Ishikawa (cell line): ENCODE measurements at regions not wholly inside any gene's neighbourhood (a gene's known extent, or its start where the extent isn't known, plus 50 kb on each side); places are given as distances from the start of the nearest gene placed in this dataset.

Source experiments
- CEBPB ChIP-seq: IDR thresholded peaks from 2 replicates; pipeline ENCODE4 v1.6.1; 2012
- CREB1 ChIP-seq: IDR thresholded peaks from 2 replicates; pipeline ENCODE4 v1.6.1; 2012; ENCODE audit warnings: low read depth
- EGR1 ChIP-seq: IDR thresholded peaks from 2 replicates; pipeline ENCODE4 v1.6.1; 2012
- EP300 ChIP-seq: IDR thresholded peaks from 2 replicates; pipeline ENCODE4 v1.6.1; 2012; ENCODE audit warnings: borderline replicate concordance
- FOXM1 ChIP-seq: IDR thresholded peaks from 2 replicates; pipeline ENCODE4 v1.6.1; 2012; ENCODE audit warnings: low read depth, borderline replicate concordance
- NFIC ChIP-seq: IDR thresholded peaks from 2 replicates; pipeline ENCODE4 v1.6.1; 2012
- RAD21 ChIP-seq: IDR thresholded peaks from 2 replicates; pipeline ENCODE4 v1.6.1; 2012; ENCODE audit warnings: low read depth
- REST ChIP-seq: IDR thresholded peaks from 2 replicates; pipeline ENCODE4 v1.6.1; 2012; ENCODE audit warnings: low read depth, mild to moderate bottlenecking
- TAF1 ChIP-seq: IDR thresholded peaks from 2 replicates; pipeline ENCODE4 v1.6.1; 2012; ENCODE audit warnings: low read depth, mild to moderate bottlenecking
- TCF12 ChIP-seq: IDR thresholded peaks from 2 replicates; pipeline ENCODE4 v1.6.1; 2012; ENCODE audit warnings: low read depth
- TEAD4 ChIP-seq: IDR thresholded peaks from 2 replicates; pipeline ENCODE4 v1.6.1; 2012
- YY1 ChIP-seq: IDR thresholded peaks from 2 replicates; pipeline ENCODE4 v1.6.1; 2012; ENCODE audit warnings: low read depth
- ZBTB7A ChIP-seq: IDR thresholded peaks from 2 replicates; pipeline ENCODE4 v1.6.1; 2012; ENCODE audit warnings: low read depth
- TF ChIP-seq, protein P1 (sequence below): IDR thresholded peaks from 2 replicates; pipeline ENCODE4 v1.6.1; 2012
- TF ChIP-seq, protein P2 (sequence below): IDR thresholded peaks from 2 replicates; pipeline ENCODE4 v1.6.1; 2012

- no peak for TF ChIP-seq CEBPB
- TF ChIP-seq RAD21 = no peak
- TF ChIP-seq TEAD4 = no peak
- TF ChIP-seq YY1 = no peak
- TF ChIP-seq FOXM1 = no peak
- no peak for TF ChIP-seq EGR1
- TF ChIP-seq NFIC = no peak
- no peak for TF ChIP-seq EP300
- TF ChIP-seq REST = no peak
- TF ChIP-seq TCF12 = no peak
- TF ChIP-seq ZBTB7A = no peak
- TF ChIP-seq, protein P1, sequence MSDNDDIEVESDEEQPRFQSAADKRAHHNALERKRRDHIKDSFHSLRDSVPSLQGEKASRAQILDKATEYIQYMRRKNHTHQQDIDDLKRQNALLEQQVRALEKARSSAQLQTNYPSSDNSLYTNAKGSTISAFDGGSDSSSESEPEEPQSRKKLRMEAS = no peak
- TF ChIP-seq, protein P2, sequence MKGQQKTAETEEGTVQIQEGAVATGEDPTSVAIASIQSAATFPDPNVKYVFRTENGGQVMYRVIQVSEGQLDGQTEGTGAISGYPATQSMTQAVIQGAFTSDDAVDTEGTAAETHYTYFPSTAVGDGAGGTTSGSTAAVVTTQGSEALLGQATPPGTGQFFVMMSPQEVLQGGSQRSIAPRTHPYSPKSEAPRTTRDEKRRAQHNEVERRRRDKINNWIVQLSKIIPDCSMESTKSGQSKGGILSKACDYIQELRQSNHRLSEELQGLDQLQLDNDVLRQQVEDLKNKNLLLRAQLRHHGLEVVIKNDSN = no peak
- TF ChIP-seq CREB1 = no peak
- TF ChIP-seq TAF1 = no peak
Observed at GRCh38 chr12:88398031-88398430, 182.2 kb downstream of the KITLG start.

GRCh38 chr12:88399811-88400210, 180.5 kb downstream of the KITLG start:
- TF ChIP-seq TCF12 = no peak
- TF ChIP-seq, protein P2 = no peak
- TF ChIP-seq REST = no peak
- TF ChIP-seq TAF1 = no peak
- no peak for TF ChIP-seq RAD21
- no peak for TF ChIP-seq EP300
- TF ChIP-seq, protein P1 = no peak
- no peak for TF ChIP-seq FOXM1
- TF ChIP-seq EGR1 = no peak
- no peak for TF ChIP-seq CREB1
- TF ChIP-seq CEBPB = no peak
- TF ChIP-seq TEAD4 = no peak
- TF ChIP-seq YY1 = no peak
- no peak for TF ChIP-seq ZBTB7A
- TF ChIP-seq NFIC = no peak

DNA sequence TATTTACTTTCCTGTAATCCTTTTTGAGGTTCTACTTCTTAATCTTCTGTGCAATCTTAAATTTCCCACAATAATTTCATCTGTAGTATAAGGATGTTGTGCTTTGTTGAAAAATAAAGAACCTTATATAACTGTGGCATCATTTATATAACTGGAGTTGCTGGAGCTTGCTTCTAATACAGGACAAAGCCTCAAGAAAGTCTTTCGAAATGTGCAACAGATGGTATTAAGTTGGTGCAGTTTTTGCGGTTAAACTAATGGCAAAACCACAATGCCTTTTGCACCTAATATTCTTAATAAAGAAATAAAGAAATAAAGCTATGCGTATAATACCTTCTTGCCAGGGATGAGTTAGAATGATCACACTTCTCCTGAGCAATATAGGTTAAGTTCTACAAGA, 180.0 kb downstream of the KITLG start:
- TF ChIP-seq TEAD4 = no peak
- no peak for TF ChIP-seq RAD21
- no peak for TF ChIP-seq EP300
- TF ChIP-seq NFIC = no peak
- TF ChIP-seq CREB1 = no peak
- TF ChIP-seq ZBTB7A = no peak
- TF ChIP-seq, protein P2 = no peak
- TF ChIP-seq, protein P1 = no peak
- TF ChIP-seq EGR1 = no peak
- no peak for TF ChIP-seq TAF1
- TF ChIP-seq REST = no peak
- no peak for TF ChIP-seq TCF12
- no peak for TF ChIP-seq YY1
- TF ChIP-seq FOXM1 = no peak

- TF ChIP-seq CEBPB = no peak
- no peak for TF ChIP-seq TEAD4
- no peak for TF ChIP-seq NFIC
- no peak for TF ChIP-seq EGR1
- TF ChIP-seq EP300 = no peak
- TF ChIP-seq FOXM1 = no peak
- TF ChIP-seq, protein P2 = no peak
- TF ChIP-seq, protein P1 = no peak
- no peak for TF ChIP-seq CREB1
- TF ChIP-seq YY1 = no peak
- TF ChIP-seq TAF1 = no peak
- no peak for TF ChIP-seq TCF12
- TF ChIP-seq REST = no peak
- no peak for TF ChIP-seq ZBTB7A
- TF ChIP-seq RAD21 = no peak
Observed at GRCh38 chr12:88401155-88401554, 179.1 kb downstream of the KITLG start.
